ENCODE measurements at regions not wholly inside any gene's neighbourhood (a gene's known extent, or its start where the extent isn't known, plus 50 kb on each side); places are given as distances from the start of the nearest gene placed in this dataset.

DNA sequence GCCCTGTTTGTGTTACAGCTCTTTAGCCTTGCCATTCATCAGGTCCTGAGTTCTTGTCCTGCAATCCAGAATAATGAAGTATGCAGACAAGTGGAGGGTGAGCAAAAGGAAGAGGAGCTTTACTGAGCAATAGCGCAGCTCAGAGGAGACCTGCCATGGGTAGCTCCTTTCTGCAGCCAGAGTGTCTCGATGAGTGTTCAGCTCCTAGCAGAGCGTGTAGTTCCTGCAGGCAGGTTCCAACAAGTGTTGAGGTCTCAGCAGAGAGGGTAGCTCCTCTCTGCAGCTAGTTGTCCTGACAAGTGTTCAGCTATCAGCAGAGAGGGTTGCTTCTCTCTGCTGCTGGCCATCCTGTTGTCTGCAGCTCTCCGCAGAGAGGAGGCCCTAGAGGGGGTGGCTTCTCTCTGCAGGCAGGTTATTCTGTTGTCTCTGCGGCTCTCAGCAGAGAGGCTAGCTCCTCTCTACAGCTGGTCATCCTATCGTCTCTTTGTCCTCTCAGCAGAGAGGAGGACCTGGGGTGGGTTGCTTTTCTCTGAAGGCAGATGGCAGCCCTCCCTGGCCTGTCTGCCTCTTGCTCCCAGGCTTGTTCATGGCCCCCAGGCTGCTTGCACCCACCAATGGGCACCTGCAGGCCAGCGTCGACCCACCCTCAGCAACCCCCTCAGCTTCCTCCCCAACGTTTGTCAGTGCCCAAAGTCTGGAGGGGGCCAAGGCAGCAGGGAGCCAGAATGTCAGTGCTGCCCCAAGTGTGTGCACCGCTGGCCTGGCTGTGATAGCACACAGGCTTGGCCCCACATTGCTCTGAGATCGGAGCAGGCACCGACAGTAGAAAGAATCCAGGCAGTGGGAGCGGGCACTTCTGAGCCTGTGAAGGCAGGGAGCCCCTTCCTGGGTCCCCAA, 112.5 kb upstream of the RUNX3 start:
- Histone ChIP-seq H3K4me3 (no peak overlapping the region), H3K9me3 (ENCODE audit: low read depth, low read length) (no peaks in the 10 kb centered on the region), H3K9ac (ENCODE audit: insufficient read length) (no peak overlapping the region), H3K36me3 (ENCODE audit: insufficient read depth, low read length) (no peaks in the 10 kb centered on the region), H3K27ac (no peak overlapping the region)
- no peak for TF ChIP-seq EZH2 (IDR thresholded peaks at IDR 0.05)
- no peak for TF ChIP-seq POLR2AphosphoS5 (IDR thresholded peaks at IDR 0.05; ENCODE audit: borderline replicate concordance, low read depth, low read length)
- TF ChIP-seq FOXP2 (optimal IDR thresholded peaks at IDR 0.05; ENCODE audit: control extremely low read depth, extremely low read length, insufficient read depth), result no peak
- DNase-seq (ENCODE audit: low read depth, low spot score), result no peak

DNA sequence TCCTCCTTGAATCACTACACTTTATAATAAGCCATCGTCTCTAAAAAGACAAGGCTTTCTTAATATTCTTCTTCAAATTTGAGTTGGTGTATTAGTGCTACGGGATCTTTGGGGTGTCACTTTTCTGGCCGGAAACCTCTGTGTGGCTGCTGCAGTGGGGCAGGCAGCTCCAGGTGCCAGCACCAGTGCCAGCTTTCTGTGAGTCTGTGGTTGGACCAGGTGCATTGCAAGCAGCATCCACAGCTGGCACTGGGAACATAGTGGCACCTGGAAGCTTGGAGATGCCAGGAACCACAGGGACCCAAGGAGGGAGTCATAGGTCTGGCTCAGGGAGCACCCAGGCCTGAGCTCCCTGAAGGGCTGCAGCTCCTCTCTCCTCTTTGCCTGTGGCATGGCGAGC, 111.8 kb upstream of the RUNX3 start:
- TF ChIP-seq EZH2 (IDR thresholded peaks at IDR 0.05) (no peak), POLR2AphosphoS5 (IDR thresholded peaks at IDR 0.05; ENCODE audit: borderline replicate concordance, low read depth, low read length) (no peak), FOXP2 (optimal IDR thresholded peaks at IDR 0.05; ENCODE audit: control extremely low read depth, extremely low read length, insufficient read depth) (no peak)
- Histone ChIP-seq H3K4me3 (no peak overlapping the region), H3K9me3 (ENCODE audit: low read depth, low read length) (no peaks in the 10 kb centered on the region), H3K27ac (no peak overlapping the region), H3K9ac (ENCODE audit: insufficient read length) (no peak overlapping the region), H3K36me3 (ENCODE audit: insufficient read depth, low read length) (no peaks in the 10 kb centered on the region)
- DNase-seq (ENCODE audit: low read depth, low spot score), result no peak

DNA sequence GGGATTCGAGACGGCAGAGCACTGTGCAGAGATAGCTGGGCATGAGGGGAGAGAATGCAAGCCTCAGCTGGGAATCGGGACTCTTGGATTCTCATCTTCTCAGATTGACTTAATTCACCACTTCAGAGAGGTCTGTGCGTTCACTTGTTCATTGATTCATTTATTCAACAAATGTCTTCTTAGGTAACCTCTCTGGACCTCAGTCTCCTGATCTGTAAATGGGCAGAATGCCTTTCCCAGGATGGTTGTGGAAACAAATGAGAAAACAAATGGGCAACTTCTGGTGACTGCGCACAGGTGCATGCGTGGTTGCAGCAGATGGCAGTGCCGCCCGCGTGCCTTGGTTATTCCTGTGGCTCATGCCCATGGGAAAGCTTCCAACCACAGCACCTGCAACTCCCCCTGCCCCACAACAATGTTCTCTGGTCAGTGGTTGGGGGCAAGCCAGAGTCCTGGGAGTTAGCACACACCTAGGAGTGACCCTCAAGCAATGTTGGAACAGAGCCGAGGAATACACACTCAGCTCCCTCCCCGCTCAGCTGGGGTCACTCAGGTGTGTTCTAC, 110.1 kb upstream of the RUNX3 start:
- no peak for DNase-seq (ENCODE audit: low read depth, low spot score)
- H3K9ac ChIP-seq (ENCODE audit: insufficient read length), result no peak overlapping the region
- H3K9me3 ChIP-seq (ENCODE audit: low read depth, low read length), result no peaks in the 10 kb centered on the region
- H3K36me3 ChIP-seq (ENCODE audit: insufficient read depth, low read length), result no peaks in the 10 kb centered on the region
- no peak overlapping the region for H3K27ac ChIP-seq
- TF ChIP-seq FOXP2 (optimal IDR thresholded peaks at IDR 0.05; ENCODE audit: control extremely low read depth, extremely low read length, insufficient read depth) (no peak), POLR2AphosphoS5 (IDR thresholded peaks at IDR 0.05; ENCODE audit: borderline replicate concordance, low read depth, low read length) (no peak), EZH2 (IDR thresholded peaks at IDR 0.05) (no peak)
- H3K4me3 ChIP-seq, result no peak overlapping the region

DNA sequence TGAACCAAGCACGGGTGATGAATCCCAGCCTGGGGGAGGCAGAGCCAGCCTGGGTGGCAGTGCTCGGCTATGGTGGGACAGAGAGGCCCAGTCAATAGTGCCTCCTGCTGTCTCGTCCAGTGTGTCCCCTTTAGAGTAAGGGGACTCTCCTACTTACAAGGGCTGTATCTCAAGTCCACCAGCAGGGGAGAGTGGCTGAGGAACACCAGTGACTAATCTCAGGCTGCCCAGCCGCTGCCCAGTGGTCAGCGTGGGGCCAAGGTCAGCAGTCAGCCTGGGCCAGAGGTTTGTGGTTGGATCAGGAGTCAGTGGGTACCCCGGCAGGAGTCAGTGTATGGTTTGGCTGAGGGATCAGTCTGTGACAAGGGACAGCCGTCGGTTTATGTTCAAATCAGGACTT, 109.2 kb upstream of the RUNX3 start:
- DNase-seq (ENCODE audit: low read depth, low spot score), result no peak
- Histone ChIP-seq H3K36me3 (ENCODE audit: insufficient read depth, low read length) (no peaks in the 10 kb centered on the region), H3K27ac (no peak overlapping the region), H3K4me3 (no peak overlapping the region), H3K9me3 (ENCODE audit: low read depth, low read length) (no peaks in the 10 kb centered on the region), H3K9ac (ENCODE audit: insufficient read length) (no peak overlapping the region)
- no peak for TF ChIP-seq POLR2AphosphoS5 (IDR thresholded peaks at IDR 0.05; ENCODE audit: borderline replicate concordance, low read depth, low read length)
- TF ChIP-seq FOXP2 (optimal IDR thresholded peaks at IDR 0.05; ENCODE audit: control extremely low read depth, extremely low read length, insufficient read depth), result no peak
- no peak for TF ChIP-seq EZH2 (IDR thresholded peaks at IDR 0.05)

DNA sequence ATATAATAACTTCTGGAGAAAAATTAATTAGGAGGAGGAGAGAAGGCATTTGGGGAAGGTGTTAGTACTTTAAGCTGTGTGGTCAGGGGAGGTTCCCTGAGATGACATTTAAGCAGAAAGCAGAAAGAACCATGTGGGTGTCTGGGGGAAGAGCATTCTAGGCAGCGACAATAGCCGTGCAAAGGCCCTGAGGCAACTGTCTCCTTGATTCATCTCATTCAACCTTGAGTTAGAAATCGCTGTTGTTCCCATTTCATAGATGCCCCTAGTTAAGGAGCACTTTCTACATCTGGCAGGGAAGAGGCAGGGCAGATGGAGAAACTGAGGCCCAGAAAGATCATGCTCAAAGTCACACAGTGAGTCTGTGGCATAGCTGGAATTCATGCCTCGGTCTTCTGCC, 108.6 kb upstream of the RUNX3 start:
- TF ChIP-seq POLR2AphosphoS5 (IDR thresholded peaks at IDR 0.05; ENCODE audit: borderline replicate concordance, low read depth, low read length), result no peak
- TF ChIP-seq FOXP2 (optimal IDR thresholded peaks at IDR 0.05; ENCODE audit: control extremely low read depth, extremely low read length, insufficient read depth), result no peak
- TF ChIP-seq EZH2 (IDR thresholded peaks at IDR 0.05), result no peak
- no peak for DNase-seq (ENCODE audit: low read depth, low spot score)
- no peaks in the 10 kb centered on the region for H3K36me3 ChIP-seq (ENCODE audit: insufficient read depth, low read length)
- no peak overlapping the region for H3K9ac ChIP-seq (ENCODE audit: insufficient read length)
- no peak overlapping the region for H3K27ac ChIP-seq
- H3K9me3 ChIP-seq (ENCODE audit: low read depth, low read length), result no peaks in the 10 kb centered on the region
- no peak overlapping the region for H3K4me3 ChIP-seq

DNA sequence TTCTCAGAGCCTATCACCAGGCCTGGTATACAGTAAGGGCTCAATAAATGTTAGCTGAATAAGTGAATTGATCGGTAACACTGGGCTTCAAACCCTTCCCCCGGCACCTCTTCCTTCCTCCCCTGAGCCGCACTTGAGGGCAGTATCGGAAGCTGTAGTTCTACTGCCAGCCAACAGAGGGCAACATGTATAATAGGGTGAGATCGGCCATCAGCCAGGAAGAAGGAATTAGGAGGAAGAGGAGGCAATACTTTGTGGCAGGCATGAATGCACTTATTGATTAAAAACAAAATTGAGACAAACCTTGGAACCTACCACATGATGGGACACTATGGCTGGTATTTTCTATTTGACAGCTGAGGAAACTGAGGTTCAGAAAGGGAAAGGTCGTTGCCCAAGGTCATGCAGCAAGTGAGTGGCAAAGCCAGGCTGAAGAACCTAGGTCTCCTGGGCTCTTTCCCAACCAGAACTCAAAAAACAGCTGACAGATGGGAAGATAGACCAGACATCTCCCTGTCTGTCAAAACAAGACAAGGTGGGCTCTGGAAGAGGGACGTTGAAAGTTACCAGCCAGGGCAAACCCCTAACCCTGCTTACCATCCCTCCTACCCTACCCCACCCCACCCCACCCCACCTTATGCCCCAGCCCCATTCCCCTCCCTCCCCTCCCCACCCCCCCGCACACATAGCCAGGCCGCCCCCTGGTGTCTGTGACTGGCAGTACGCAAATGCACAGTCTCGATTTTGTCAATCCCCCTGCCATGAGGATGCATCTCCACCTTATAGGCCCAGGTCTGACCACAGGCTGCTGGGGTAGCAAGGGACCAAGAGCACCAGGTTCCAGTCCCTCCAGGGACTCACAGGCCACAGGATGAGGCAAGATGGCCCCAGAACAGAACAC, 107.3 kb upstream of the RUNX3 start:
- no peak for DNase-seq (ENCODE audit: low read depth, low spot score)
- Histone ChIP-seq H3K4me3 (no peak overlapping the region), H3K9me3 (ENCODE audit: low read depth, low read length) (no peaks in the 10 kb centered on the region), H3K27ac (peak overlapping the region; percentile 78; the same call in 1 of the 2 replicates), H3K9ac (ENCODE audit: insufficient read length) (no peak overlapping the region), H3K36me3 (ENCODE audit: insufficient read depth, low read length) (no peaks in the 10 kb centered on the region)
- TF ChIP-seq POLR2AphosphoS5 (IDR thresholded peaks at IDR 0.05; ENCODE audit: borderline replicate concordance, low read depth, low read length), result no peak
- no peak for TF ChIP-seq EZH2 (IDR thresholded peaks at IDR 0.05)
- TF ChIP-seq FOXP2 (optimal IDR thresholded peaks at IDR 0.05; ENCODE audit: control extremely low read depth, extremely low read length, insufficient read depth), result no peak

DNA sequence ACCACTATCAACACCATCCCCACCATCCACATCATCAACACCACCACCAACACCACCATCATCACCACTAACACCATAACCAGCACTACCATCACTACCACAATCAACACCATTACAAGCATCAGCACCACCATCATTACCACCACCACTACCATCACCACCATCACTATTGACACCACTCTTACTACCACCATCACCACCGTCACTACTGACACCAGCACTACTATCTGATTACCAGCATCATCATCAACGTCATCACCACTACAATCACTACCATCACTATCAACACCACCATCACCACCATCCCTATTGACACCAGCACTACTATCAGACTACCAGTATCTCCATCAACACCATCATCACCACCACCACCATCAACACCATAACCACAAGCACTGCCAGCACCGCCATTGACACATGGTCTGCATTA, 106.1 kb upstream of the RUNX3 start:
- TF ChIP-seq FOXP2 (optimal IDR thresholded peaks at IDR 0.05; ENCODE audit: control extremely low read depth, extremely low read length, insufficient read depth) (no peak), EZH2 (IDR thresholded peaks at IDR 0.05) (no peak), POLR2AphosphoS5 (IDR thresholded peaks at IDR 0.05; ENCODE audit: borderline replicate concordance, low read depth, low read length) (no peak)
- Histone ChIP-seq H3K9me3 (ENCODE audit: low read depth, low read length) (no peaks in the 10 kb centered on the region), H3K36me3 (ENCODE audit: insufficient read depth, low read length) (no peaks in the 10 kb centered on the region), H3K4me3 (no peak overlapping the region), H3K9ac (ENCODE audit: insufficient read length) (no peak overlapping the region), H3K27ac (no peak overlapping the region)
- DNase-seq (ENCODE audit: low read depth, low spot score), result no peak
